ENCODE measurements at regions not wholly inside any gene's neighbourhood (a gene's known extent, or its start where the extent isn't known, plus 50 kb on each side); places are given as distances from the start of the nearest gene placed in this dataset.

- H3K27ac ChIP-seq: no peak overlapping the region
- no peak for TF ChIP-seq CTCF (conservative IDR thresholded peaks at IDR 0.05)
Observed at GRCh38 chr22:47570300-47570685, 807.8 kb downstream of the TBC1D22A start.

GRCh38 chr22:47569389-47570299 is 807.2 kb downstream of the TBC1D22A start:
- no peak for TF ChIP-seq CTCF (conservative IDR thresholded peaks at IDR 0.05)

GRCh38 chr22:47568700-47569099 is 806.2 kb downstream of the TBC1D22A start:
- TF ChIP-seq CTCF (conservative IDR thresholded peaks at IDR 0.05): no peak
- no peak overlapping the region for H3K27ac ChIP-seq

More at GRCh38 chr22:47569389-47570299, 807.2 kb downstream of the TBC1D22A start:
- no peak overlapping the region for H3K27ac ChIP-seq

- no peak overlapping the region for H3K27ac ChIP-seq
- TF ChIP-seq CTCF (conservative IDR thresholded peaks at IDR 0.05): no peak
Observed at GRCh38 chr22:47567126-47568090, 805.0 kb downstream of the TBC1D22A start.

- H3K27ac ChIP-seq: no peak overlapping the region
- no peak for TF ChIP-seq CTCF (conservative IDR thresholded peaks at IDR 0.05)
Observed at GRCh38 chr22:47566491-47566890, 804.0 kb downstream of the TBC1D22A start.

- no peak overlapping the region for H3K27ac ChIP-seq
- no peak for TF ChIP-seq CTCF (conservative IDR thresholded peaks at IDR 0.05)
Observed at GRCh38 chr22:47565607-47566006, 803.2 kb downstream of the TBC1D22A start.

Measured in VCaP (cell line).